ENCODE measurements at regions not wholly inside any gene's neighbourhood (a gene's known extent, or its start where the extent isn't known, plus 50 kb on each side); places are given as distances from the start of the nearest gene placed in this dataset.

DNA sequence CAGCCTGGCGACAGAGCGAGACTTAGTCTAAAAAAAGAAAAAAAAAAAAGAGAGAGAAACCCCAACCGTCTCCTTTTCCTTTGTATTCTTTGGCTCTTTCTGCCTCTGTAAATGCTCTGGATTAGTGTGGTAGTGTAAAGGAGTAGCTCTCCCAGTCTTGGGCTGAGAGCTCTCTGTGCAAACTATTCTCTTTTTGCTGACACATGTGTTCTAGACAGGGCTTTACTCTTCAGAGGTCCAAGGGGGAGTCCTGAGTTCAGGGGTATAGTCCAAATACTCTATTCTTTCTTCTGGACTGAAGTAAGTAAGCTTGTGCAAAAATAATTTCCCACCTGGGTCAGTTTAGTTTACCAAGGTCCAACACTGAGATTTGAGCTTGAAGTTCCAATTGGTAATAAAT is 183.8 kb upstream of the KCNK2 start:
- H3K9me3 ChIP-seq (ENCODE audit: low read length), result no peaks in the 10 kb centered on the region
- POLR2A ChIA-PET (ENCODE audit: unreplicated experiment), result no interaction called here
- no peak for DNase-seq
- H3K36me3 ChIP-seq (ENCODE audit: low read depth, low read length), result no peaks in the 10 kb centered on the region
- H3K4me3 ChIP-seq (ENCODE audit: low read length), result no peak overlapping the region
- no peaks in the 10 kb centered on the region for H3K9me2 ChIP-seq (replicated peaks; ENCODE audit: low read length)
- H2AFZ ChIP-seq (ENCODE audit: low read length), result no peak overlapping the region
- no peak overlapping the region for H3K4me2 ChIP-seq (ENCODE audit: low read length)
- H3K27me3 ChIP-seq (ENCODE audit: low read length), result no peaks in the 10 kb centered on the region
- ATAC-seq, result no peak
- CTCF ChIA-PET, result interaction anchor here (0.6 kb wide), 1 partner anchor 247 kb away, joined by 3 read pairs; no protein-coding TSS in a partner anchor
- TF ChIP-seq EZH2phosphoT487 (IDR thresholded peaks at IDR 0.05; ENCODE audit: borderline replicate concordance, low read length) (no peak), EZH2 (IDR thresholded peaks at IDR 0.05; ENCODE audit: low read length, unreplicated experiment) (no peak)
- TF ChIP-seq, protein P1, sequence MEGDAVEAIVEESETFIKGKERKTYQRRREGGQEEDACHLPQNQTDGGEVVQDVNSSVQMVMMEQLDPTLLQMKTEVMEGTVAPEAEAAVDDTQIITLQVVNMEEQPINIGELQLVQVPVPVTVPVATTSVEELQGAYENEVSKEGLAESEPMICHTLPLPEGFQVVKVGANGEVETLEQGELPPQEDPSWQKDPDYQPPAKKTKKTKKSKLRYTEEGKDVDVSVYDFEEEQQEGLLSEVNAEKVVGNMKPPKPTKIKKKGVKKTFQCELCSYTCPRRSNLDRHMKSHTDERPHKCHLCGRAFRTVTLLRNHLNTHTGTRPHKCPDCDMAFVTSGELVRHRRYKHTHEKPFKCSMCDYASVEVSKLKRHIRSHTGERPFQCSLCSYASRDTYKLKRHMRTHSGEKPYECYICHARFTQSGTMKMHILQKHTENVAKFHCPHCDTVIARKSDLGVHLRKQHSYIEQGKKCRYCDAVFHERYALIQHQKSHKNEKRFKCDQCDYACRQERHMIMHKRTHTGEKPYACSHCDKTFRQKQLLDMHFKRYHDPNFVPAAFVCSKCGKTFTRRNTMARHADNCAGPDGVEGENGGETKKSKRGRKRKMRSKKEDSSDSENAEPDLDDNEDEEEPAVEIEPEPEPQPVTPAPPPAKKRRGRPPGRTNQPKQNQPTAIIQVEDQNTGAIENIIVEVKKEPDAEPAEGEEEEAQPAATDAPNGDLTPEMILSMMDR (conservative IDR thresholded peaks at IDR 0.05; ENCODE audit: low read depth, low read length), result no peak
- no peaks in the 10 kb centered on the region for H4K20me1 ChIP-seq (ENCODE audit: low read length)
- no TSS peak for BruUV-seq (replicated peaks)
- peaks cover 38% of the 10 kb centered on the region for H3K4me1 ChIP-seq (ENCODE audit: insufficient read depth, low read length)
- intact Hi-C loops (cut with micrococcal nuclease), result no loop called here
- no peak overlapping the region for H3K9ac ChIP-seq (ENCODE audit: low read length)
- H3K79me2 ChIP-seq (ENCODE audit: low read length), result no peaks in the 10 kb centered on the region
- peaks cover 10% of the 10 kb centered on the region for H3F3A ChIP-seq (ENCODE audit: low read length, unreplicated experiment)
- H3K27ac ChIP-seq (ENCODE audit: low read length), result no peak overlapping the region

DNA sequence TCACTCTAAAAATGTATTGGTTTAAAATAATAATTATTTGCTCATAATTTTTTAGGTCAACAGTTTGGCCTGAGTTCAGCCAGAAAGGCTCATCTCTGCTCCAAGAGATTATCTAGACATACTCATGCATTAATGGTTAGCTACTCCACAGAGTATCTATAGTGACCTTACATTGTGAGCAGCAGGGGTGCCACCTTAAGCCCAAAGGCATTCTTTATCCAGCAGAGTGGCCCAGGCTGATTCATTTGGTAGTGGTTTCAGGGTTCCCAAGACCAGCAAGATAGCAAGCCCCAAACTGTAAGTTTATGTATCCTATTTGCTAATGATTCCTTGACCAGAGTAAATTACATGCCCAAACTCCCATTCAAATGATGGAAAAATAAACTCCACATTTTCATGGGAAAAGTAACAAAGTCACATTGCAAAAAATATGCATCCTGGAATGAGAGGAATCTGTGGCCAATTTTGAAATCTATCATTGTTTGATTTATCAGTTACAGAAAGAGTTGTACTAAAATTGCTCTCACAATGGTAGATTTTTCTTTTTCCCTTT is 182.6 kb upstream of the KCNK2 start:
- ATAC-seq, result no peak
- intact Hi-C loops (cut with micrococcal nuclease), result loop anchor here (2.0 to 10.0 kb wide), 2 partner anchors 79 to 615 kb away; no protein-coding TSS in a partner anchor
- Histone ChIP-seq H3K27ac (ENCODE audit: low read length) (no peak overlapping the region), H3K9me2 (replicated peaks; ENCODE audit: low read length) (no peaks in the 10 kb centered on the region), H3K4me2 (ENCODE audit: low read length) (no peak overlapping the region), H3K36me3 (ENCODE audit: low read depth, low read length) (no peaks in the 10 kb centered on the region), H3K79me2 (ENCODE audit: low read length) (no peaks in the 10 kb centered on the region), H2AFZ (ENCODE audit: low read length) (no peak overlapping the region), H3K9me3 (ENCODE audit: low read length) (no peaks in the 10 kb centered on the region), H3K4me1 (ENCODE audit: insufficient read depth, low read length) (peaks cover 44% of the 10 kb centered on the region), H3K4me3 (ENCODE audit: low read length) (no peak overlapping the region), H4K20me1 (ENCODE audit: low read length) (no peaks in the 10 kb centered on the region), H3F3A (ENCODE audit: low read length, unreplicated experiment) (peaks cover 10% of the 10 kb centered on the region), H3K9ac (ENCODE audit: low read length) (no peak overlapping the region), H3K27me3 (ENCODE audit: low read length) (no peaks in the 10 kb centered on the region)
- BruUV-seq (replicated peaks), result no TSS peak
- TF ChIP-seq EZH2 (IDR thresholded peaks at IDR 0.05; ENCODE audit: low read length, unreplicated experiment) (no peak), EZH2phosphoT487 (IDR thresholded peaks at IDR 0.05; ENCODE audit: borderline replicate concordance, low read length) (no peak)
- TF ChIP-seq, protein P1 (conservative IDR thresholded peaks at IDR 0.05; ENCODE audit: low read depth, low read length), result no peak
- ChIA-PET CTCF (no interaction called here), POLR2A (ENCODE audit: unreplicated experiment) (interaction anchor here (0.7 kb wide), 1 partner anchor 9 kb away, joined by 3 read pairs; no protein-coding TSS in a partner anchor)
- DNase-seq, result no peak

DNA sequence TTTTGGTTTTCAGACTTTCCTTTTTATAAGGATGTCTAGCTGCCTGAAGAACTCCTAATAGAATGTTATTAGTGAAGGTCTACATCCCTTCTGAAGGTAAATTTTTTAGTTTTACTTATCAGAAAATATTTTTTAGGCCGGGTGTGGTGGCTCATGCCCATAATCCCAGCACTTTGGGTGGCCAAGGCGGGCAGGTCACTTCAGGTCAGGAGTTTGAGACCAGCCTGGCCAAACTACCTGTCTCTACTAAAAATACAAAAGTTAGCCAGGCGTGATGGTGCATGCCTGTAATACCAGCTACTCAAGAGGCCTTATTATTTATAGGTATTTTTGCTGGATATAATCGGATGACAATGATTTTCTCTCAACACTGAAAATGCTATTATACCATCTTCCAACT is 181.9 kb upstream of the KCNK2 start:
- intact Hi-C loops (cut with micrococcal nuclease), result loop anchor here (2.0 to 10.0 kb wide), 2 partner anchors 80 to 614 kb away; no protein-coding TSS in a partner anchor
- no peak for DNase-seq
- Histone ChIP-seq H3F3A (ENCODE audit: low read length, unreplicated experiment) (peaks cover 10% of the 10 kb centered on the region), H3K27me3 (ENCODE audit: low read length) (no peaks in the 10 kb centered on the region), H3K4me3 (ENCODE audit: low read length) (no peak overlapping the region), H3K9me3 (ENCODE audit: low read length) (no peaks in the 10 kb centered on the region), H3K36me3 (ENCODE audit: low read depth, low read length) (no peaks in the 10 kb centered on the region), H3K9me2 (replicated peaks; ENCODE audit: low read length) (no peaks in the 10 kb centered on the region), H2AFZ (ENCODE audit: low read length) (no peak overlapping the region), H3K4me2 (ENCODE audit: low read length) (no peak overlapping the region), H3K4me1 (ENCODE audit: insufficient read depth, low read length) (peaks cover 44% of the 10 kb centered on the region), H3K9ac (ENCODE audit: low read length) (no peak overlapping the region), H3K79me2 (ENCODE audit: low read length) (no peaks in the 10 kb centered on the region), H3K27ac (ENCODE audit: low read length) (no peak overlapping the region), H4K20me1 (ENCODE audit: low read length) (no peaks in the 10 kb centered on the region)
- CTCF ChIA-PET, result no interaction called here
- POLR2A ChIA-PET (ENCODE audit: unreplicated experiment), result no interaction called here
- no TSS peak for BruUV-seq (replicated peaks)
- no peak for ATAC-seq
- TF ChIP-seq EZH2phosphoT487 (IDR thresholded peaks at IDR 0.05; ENCODE audit: borderline replicate concordance, low read length), result no peak
- TF ChIP-seq, protein P1 (conservative IDR thresholded peaks at IDR 0.05; ENCODE audit: low read depth, low read length), result no peak
- no peak for TF ChIP-seq EZH2 (IDR thresholded peaks at IDR 0.05; ENCODE audit: low read length, unreplicated experiment)
